HG02642 (cell line): ENCODE measurements at regions not wholly inside any gene's neighbourhood (a gene's known extent, or its start where the extent isn't known, plus 50 kb on each side); places are given as distances from the start of the nearest gene placed in this dataset.
"Not testable (repeated sequence)": the region's sequence is repeated elsewhere in the genome, so short reads cannot be mapped to it uniquely, and the experiment has no call there.

ENCODE experiments used
- ATAC-seq: cut with Tn5 transposase; IDR thresholded peaks from one replicate; pipeline ENCODE4 v1.9.1; 2021; ENCODE audit warnings: mild to moderate bottlenecking; ENCODE audit not compliant: unreplicated experiment, poor library complexity

DNA sequence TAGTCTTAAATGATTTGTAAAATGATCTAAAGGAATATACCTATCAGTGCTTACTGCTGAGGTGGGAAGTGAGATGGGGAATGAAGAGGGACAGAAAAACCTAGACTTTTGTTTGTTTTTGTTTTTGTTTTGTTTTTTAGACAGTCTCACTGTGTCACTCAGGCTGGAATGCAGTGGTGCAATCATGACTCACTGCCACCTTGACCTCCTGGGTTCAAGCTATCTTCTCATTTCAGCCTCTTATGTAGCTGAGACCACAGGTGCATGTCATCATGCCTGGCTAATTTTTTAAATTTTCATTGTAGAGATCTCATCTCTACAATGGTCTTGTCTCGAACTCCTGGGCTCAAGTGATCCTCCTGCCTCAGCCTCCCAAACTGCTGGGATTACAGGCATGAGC, 116.4 kb upstream of the SEM1 start:
- no peak for ATAC-seq

- no peak for ATAC-seq
Observed at GRCh38 chr7:96827701-96828100, 118.1 kb upstream of the SEM1 start.

GRCh38 chr7:96829121-96829520, 119.5 kb upstream of the SEM1 start:
- not testable (repeated sequence) for ATAC-seq

GRCh38 chr7:96831446-96831845, 121.8 kb upstream of the SEM1 start:
- ATAC-seq: no peak

- ATAC-seq: no peak
Observed at GRCh38 chr7:96832092-96832662, 122.5 kb upstream of the SEM1 start.

DNA sequence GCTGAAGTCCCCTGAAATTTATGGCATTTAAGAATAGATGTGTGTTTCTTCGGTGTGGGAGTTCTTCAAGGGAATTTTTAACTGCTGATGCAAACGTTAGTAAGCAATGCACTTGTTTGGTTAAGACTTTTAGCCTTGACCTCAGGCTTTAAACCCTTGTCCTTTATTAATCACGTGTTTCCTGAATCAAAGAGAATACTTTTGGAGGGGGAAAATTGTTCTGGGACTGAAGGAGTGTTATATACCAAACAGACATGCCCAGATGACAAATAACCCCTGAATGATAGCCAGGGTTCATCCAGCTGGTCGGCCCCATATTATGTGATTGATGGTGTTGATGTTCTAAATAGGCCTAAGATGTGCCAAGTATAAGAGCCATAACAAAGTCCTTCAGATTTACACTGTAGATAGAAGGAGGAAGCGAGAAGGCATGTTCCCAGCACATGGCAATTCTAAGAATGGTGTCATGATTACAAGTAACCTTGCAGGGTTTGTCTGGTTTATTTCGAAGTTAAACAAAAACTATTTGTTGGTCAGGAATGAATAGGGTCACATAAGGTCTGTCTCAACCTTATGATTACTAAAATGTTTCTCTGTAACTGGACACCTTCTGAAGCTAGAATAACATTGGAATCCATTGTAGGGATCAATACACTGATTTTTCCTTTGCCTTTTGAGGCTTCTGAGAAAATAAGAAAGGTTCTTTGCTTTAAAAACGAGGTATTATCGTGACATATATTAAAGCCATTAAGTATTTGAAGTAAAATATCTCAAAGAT, 124.2 kb upstream of the SEM1 start:
- ATAC-seq: no peak

DNA sequence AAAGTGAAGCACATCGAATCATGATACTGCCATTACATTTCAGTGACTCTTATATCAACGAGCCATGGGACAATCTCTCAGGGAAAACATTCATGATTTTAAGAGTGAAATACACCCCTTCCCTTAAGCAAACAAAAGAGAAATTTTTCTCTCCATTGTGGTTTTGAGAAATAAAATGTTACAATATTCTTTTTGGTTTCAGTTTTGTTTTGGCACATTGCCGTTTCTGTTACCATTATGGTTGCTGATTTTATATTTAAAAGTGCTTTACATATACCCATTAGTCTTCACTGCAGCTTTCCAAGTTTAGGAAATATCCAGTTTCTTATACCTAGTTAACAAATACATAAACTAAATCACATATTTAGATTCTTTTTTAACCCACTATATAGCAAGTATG, 126.8 kb upstream of the SEM1 start:
- no peak for ATAC-seq

DNA sequence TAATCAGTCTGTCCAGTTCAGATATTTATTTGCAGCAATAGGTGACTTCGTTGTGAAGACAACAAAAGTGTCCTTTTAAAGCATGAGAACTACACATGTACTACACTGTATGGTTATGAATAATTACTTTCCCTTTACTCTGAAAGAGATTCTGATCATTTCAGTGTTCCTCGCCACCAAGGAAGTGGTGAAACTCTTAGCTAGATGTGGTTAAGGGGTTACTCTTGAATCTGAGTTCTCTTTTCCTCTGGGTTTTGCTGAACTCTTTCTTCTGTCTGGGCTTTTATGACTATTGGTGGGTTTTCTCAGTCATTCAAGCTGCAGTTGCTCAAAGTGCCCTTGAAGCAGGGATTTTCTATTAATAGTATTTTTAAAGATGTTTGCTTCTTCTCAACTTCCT, 127.9 kb upstream of the SEM1 start:
- peak; percentile 94 for ATAC-seq

- no peak for ATAC-seq
Observed at GRCh38 chr7:96838481-96838880, 128.8 kb upstream of the SEM1 start.

DNA sequence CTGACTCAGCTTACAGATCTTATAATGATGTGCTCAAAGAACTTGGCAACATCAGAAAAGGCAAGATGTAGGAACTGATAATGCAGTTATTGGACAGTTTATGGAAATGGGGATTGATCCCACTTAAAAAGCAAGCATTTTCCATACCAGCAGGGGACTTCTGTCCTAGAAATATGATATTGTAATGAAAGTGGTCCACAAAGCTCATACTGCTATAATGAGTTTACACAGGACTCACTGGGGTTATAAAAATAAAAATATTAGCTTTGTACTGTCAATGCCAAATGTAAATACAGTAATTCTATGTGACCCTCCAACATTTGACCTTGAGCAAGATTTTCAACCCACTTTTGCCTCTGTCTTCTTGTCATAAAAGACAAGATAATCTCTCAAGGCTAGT, 145.5 kb upstream of the SEM1 start:
- ATAC-seq: no peak

DNA sequence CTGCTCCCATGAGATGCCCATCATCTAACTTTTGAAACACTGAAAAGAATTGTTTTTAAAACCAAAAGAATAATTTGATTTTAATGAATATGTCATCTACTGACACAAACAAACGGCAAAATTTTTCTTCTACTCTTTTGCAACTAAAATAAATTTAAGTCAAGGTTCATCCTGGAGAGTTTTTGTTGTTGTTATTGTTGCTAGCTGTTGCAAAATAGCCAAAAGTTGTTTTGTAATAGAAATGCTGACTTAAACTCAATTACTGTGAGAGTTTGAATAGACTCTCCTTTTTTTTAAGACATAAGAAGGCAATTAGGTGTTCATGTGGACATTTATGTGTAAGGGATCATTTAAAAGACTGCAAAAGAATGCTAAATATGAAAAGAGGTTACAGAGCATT, 146.0 kb upstream of the SEM1 start:
- no peak for ATAC-seq

GRCh38 chr7:96869538-96869937, 135.8 kb upstream of the DLX6 start:
- ATAC-seq: no peak

- ATAC-seq: no peak
Observed at GRCh38 chr7:96870185-96870584, 135.2 kb upstream of the DLX6 start.

- no peak for ATAC-seq
Observed at GRCh38 chr7:96870934-96871333, 134.4 kb upstream of the DLX6 start.

DNA sequence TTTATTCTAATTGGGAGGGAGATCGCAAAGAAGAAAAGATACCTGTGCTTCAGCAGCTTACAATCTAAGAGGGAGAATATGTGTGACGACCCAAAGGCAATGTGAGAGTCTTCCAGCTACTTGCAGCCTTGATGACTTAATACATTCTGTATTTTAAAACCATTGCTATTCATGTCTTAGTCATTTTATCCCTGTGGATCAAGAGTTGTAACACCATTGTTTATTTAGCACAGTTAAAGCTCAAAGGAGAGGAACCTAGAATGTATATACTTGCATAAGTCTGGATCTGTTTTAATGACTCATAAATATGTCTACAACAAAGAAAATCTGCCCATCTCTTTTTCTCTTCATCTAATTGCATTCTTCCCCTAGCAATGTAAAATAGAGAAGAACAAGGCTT, 117.9 kb upstream of the DLX6 start:
- ATAC-seq: no peak

DNA sequence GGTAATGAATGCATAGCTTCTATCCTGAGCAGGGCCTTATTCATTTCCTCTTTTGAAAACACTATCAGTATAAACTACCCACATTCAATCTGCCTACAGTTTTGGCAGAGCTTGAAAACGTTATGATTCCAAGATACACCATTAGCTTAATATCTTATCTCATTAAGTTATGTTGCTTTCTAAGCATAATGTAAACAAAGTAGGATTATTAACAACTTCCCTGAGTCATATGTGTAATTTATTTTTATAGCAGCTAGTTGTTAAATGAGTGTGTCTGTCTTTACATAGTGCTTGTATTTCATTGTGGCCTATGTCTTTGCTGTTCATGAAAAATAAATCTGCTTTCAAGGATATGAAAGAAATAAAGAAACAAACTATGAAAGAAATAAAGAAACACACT, 106.2 kb upstream of the DLX6 start:
- no peak for ATAC-seq

DNA sequence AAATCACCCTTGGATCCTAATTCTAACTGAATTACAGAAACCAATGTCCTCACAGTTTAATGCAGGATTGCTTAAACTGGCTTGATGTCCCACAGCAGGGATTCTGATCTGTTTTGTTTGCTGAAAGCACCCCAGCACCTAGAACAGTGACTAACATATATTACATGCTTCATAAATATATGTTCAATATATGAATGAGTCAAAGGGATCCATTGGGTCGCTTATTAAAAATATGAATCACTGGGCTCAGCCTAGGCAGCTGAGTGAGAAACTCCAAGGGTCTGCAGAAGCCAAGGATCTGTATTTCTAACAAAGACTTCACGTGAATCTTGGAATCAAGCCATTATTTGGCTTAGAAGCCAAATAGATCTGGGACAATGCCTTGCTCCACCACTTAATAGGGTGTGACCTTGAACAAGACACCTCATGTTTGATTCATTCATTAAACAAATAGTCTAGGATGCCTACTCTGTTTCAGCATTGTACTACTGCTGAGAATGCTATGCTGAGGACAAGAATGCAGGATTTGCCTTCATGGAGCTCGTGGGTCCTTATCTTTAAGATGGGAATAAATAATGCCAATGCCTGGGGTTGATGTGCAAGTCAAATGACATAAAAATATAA, 103.4 kb upstream of the DLX6 start:
- ATAC-seq: no peak

GRCh38 chr7:96903906-96904305, 101.4 kb upstream of the DLX6 start:
- ATAC-seq: no peak

DNA sequence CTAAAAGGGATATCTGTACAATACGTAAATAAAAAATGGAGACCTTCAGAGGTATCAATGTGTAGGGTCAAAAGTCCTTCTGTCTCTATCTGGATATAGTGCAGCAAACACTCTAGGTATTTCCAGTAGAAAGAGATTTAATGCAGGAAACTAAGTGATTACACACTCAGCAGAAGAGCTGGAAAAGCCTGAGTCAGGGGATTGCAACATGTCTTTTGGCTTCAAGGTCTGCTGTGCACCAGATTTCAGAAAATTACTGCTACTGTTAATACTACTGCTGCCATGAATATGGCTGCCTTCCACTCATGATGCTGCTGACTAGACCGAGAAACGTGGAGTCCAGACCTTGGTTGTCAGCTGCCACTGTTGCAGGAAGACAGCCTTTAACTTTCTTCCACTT, 94.9 kb upstream of the DLX6 start:
- ATAC-seq: no peak

DNA sequence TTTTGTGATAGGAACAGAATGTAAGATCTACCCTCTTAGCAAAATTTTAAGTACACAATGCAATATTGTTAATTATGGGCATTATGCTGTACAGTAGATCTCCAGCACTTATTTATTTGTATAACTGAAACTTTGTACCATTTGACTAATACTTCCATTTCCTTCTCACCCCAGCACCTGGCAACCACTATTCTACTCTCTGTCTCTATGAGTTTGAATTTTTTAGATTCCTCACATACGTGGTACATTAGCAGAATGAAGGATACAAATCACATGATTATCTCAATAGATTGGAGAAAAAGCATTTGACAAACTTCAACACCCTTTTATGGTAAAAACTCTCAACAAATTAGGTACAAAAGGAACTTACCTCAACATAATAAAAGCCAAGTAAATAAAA, 90.3 kb upstream of the DLX6 start:
- ATAC-seq: no peak

GRCh38 chr7:96920064-96920463, 85.3 kb upstream of the DLX6 start:
- no peak for ATAC-seq

DNA sequence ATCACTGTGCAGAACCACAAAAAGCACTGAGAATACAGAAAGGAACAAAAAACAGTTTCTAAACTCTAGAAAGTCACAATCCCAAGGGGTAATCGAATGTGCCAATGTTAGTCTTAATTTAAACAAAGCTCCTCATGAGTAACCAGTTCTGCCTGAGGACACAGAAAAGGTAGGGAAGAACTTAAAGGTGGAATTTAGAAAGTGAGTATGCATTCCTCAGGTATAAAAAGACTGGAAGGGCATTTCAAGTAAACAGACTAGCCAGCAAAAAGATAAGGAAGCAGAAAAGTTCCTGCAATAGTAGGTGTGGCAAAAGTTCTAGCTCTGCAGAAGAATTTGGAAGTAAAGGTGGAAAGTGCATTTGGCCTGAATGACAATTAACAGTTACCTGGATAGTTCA, 84.6 kb upstream of the DLX6 start:
- ATAC-seq: no peak
